ENCODE measurements at regions not wholly inside any gene's neighbourhood (a gene's known extent, or its start where the extent isn't known, plus 50 kb on each side); places are given as distances from the start of the nearest gene placed in this dataset.
"Not testable (repeated sequence)": the region's sequence is repeated elsewhere in the genome, so short reads cannot be mapped to it uniquely, and the experiment has no call there.

GRCh38 chr5:96140084-96140483, 178.4 kb upstream of the ELL2 start:
- no peak for DNase-seq (ENCODE audit: low read depth, low spot score)

GRCh38 chr5:96134886-96135285, 173.2 kb upstream of the ELL2 start:
- DNase-seq (ENCODE audit: low read depth, low spot score), result no peak

- no peak for DNase-seq (ENCODE audit: low read depth, low spot score)
Observed at GRCh38 chr5:96133341-96134079, 171.9 kb upstream of the ELL2 start.

GRCh38 chr5:96129276-96129675, 167.6 kb upstream of the ELL2 start:
- no peak for DNase-seq (ENCODE audit: low read depth, low spot score)

GRCh38 chr5:96128204-96128864, 166.7 kb upstream of the ELL2 start:
- no peak for DNase-seq (ENCODE audit: low read depth, low spot score)

GRCh38 chr5:96127538-96127937, 165.9 kb upstream of the ELL2 start:
- no peak for DNase-seq (ENCODE audit: low read depth, low spot score)

- DNase-seq (ENCODE audit: low read depth, low spot score), result no peak
Observed at GRCh38 chr5:96125231-96125891, 163.7 kb upstream of the ELL2 start.

- DNase-seq (ENCODE audit: low read depth, low spot score), result no peak
Observed at GRCh38 chr5:96124589-96124988, 162.9 kb upstream of the ELL2 start.

GRCh38 chr5:96123418-96123817, 161.8 kb upstream of the ELL2 start:
- no peak for DNase-seq (ENCODE audit: low read depth, low spot score)

GRCh38 chr5:96121364-96121763, 159.7 kb upstream of the ELL2 start:
- DNase-seq (ENCODE audit: low read depth, low spot score), result no peak

GRCh38 chr5:96120120-96120519, 158.5 kb upstream of the ELL2 start:
- DNase-seq (ENCODE audit: low read depth, low spot score), result no peak

- no peak for DNase-seq (ENCODE audit: low read depth, low spot score)
Observed at GRCh38 chr5:96117771-96118651, 156.4 kb upstream of the ELL2 start.

GRCh38 chr5:96115147-96115807, 153.6 kb upstream of the ELL2 start:
- DNase-seq (ENCODE audit: low read depth, low spot score), result no peak

- no peak for DNase-seq (ENCODE audit: low read depth, low spot score)
Observed at GRCh38 chr5:96114736-96115135, 153.1 kb upstream of the ELL2 start.

GRCh38 chr5:96113170-96113939, 151.7 kb upstream of the ELL2 start:
- no peak for DNase-seq (ENCODE audit: low read depth, low spot score)

- DNase-seq (ENCODE audit: low read depth, low spot score), result no peak
Observed at GRCh38 chr5:96112703-96113102, 151.1 kb upstream of the ELL2 start.

- no peak for DNase-seq (ENCODE audit: low read depth, low spot score)
Observed at GRCh38 chr5:96112123-96112670, 150.5 kb upstream of the ELL2 start.

- DNase-seq (ENCODE audit: low read depth, low spot score), result no peak
Observed at GRCh38 chr5:96111080-96111756, 149.6 kb upstream of the ELL2 start.

GRCh38 chr5:96110300-96110699, 148.6 kb upstream of the ELL2 start:
- DNase-seq (ENCODE audit: low read depth, low spot score), result no peak

- DNase-seq (ENCODE audit: low read depth, low spot score), result not testable (repeated sequence)
Observed at GRCh38 chr5:96108629-96109028, 147.0 kb upstream of the ELL2 start.
